Panc1 (cell line): ENCODE measurements at regions not wholly inside any gene's neighbourhood (a gene's known extent, or its start where the extent isn't known, plus 50 kb on each side); places are given as distances from the start of the nearest gene placed in this dataset.

Experiments
- ATAC-seq: fragments of 200-7000 bp; cut with Tn5 transposase; 2 replicates; pipeline ENCODE4 v1.9.1; 2020; ENCODE audit warnings: mild to moderate bottlenecking, moderate library complexity
- BruUV-seq: library from RNA; stranded (reverse); fragments of 400-500 nt; replicated peaks from 2 replicates; lab custom pipeline; 2021; lab: Mats Ljungman, UMichigan
- CTCF ChIA-PET: fragments of 300-600 bp; sonication (Branson Sonifier 250); formaldehyde crosslinking; loops from one replicate; lab custom pipeline; 2022; ENCODE audit warnings: antibody characterized with exemption; lab: Charles Lee
- POLR2A ChIA-PET: fragments of 300-600 bp; sonication (Branson Sonifier 250); formaldehyde crosslinking; loops from one replicate; lab custom pipeline; 2022; ENCODE audit warnings: antibody characterized with exemption; lab: Charles Lee
- DNase-seq: peaks from one replicate; pipeline ENCODE4 v3.0.0-alpha.2; 2010; ENCODE audit warnings: low read depth, low spot score
- H3K27ac ChIP-seq: 2 replicates; pipeline ENCODE4 v1.5.1; 2011; ENCODE audit warnings: mild to moderate bottlenecking, low read length, inconsistent platforms
- H3K27me3 ChIP-seq: fragments of 200-500 bp; sonication (Bioruptor generic); 2 replicates; pipeline ENCODE4 v1.6.0; 2014; ENCODE audit warnings: low read length, inconsistent platforms; ENCODE audit not compliant: control insufficient read depth, insufficient read depth
- H3K36me3 ChIP-seq: fragments of 200-500 bp; sonication (Bioruptor generic); 2 replicates; pipeline ENCODE4 v1.5.1; 2014; ENCODE audit warnings: inconsistent platforms, mild to moderate bottlenecking, low read length, moderate library complexity; ENCODE audit not compliant: control insufficient read depth, insufficient read depth
- H3K4me1 ChIP-seq: 2 replicates; pipeline ENCODE4 v1.5.1; 2011; ENCODE audit warnings: inconsistent platforms, mild to moderate bottlenecking, low read length, moderate library complexity; ENCODE audit not compliant: control insufficient read depth, insufficient read depth
- H3K4me3 ChIP-seq, 2 experiments: 2 replicates each; pipeline ENCODE4 v1.5.1; 2011 to 2012; ENCODE audit warnings: low read depth in 2 of 2, low read length in 2 of 2, mild to moderate bottlenecking in 2 of 2, inconsistent platforms in 1 of 2, moderate library complexity in 1 of 2
- H3K9me3 ChIP-seq: fragments of 200-500 bp; sonication (Bioruptor generic); 2 replicates; pipeline ENCODE4 v1.5.1; 2014; ENCODE audit warnings: low read depth, mild to moderate bottlenecking, inconsistent platforms, low read length, moderate library complexity; ENCODE audit not compliant: control insufficient read depth, insufficient read depth
- CTCF ChIP-seq: fragments of 450-650 bp; IDR thresholded peaks from 2 replicates; pipeline ENCODE4 v1.5.1; 2017; ENCODE audit warnings: mild to moderate bottlenecking
- POLR2AphosphoS5 ChIP-seq: IDR thresholded peaks from 2 replicates; pipeline ENCODE4 v1.6.1; 2012; ENCODE audit warnings: mild to moderate bottlenecking, low read depth, low read length, moderate library complexity
- SIN3A ChIP-seq: IDR thresholded peaks from 2 replicates; pipeline ENCODE4 v1.6.1; 2012; ENCODE audit warnings: low read depth, mild to moderate bottlenecking, low read length, moderate library complexity, borderline replicate concordance; ENCODE audit not compliant: insufficient read depth
- TCF7L2 ChIP-seq: IDR thresholded peaks from 2 replicates; pipeline ENCODE4 v1.6.1; 2011; ENCODE audit warnings: mild to moderate bottlenecking, low read depth, low read length, inconsistent platforms
- in situ Hi-C: cut with HindIII; loops from 2 replicates; pipeline ENCODE4 v1.10.0; 2016; ENCODE audit warnings: low sequenced_read_pairs, low pct_unique_long_range_greater_than_20kb
- intact Hi-C: fragments of 100-400 bp; cut with micrococcal nuclease; formaldehyde crosslinking; loops from one replicate; pipeline ENCODE4 v1.10.0; 2022; ENCODE audit not compliant: unreplicated experiment
- TF ChIP-seq, protein P1 (sequence below), 2 experiments: IDR thresholded peaks; 2 replicates each; pipeline ENCODE4 v1.6.1; 2011 to 2012; ENCODE audit warnings: low read depth in 2 of 2, control low read depth in 1 of 2, low read length in 1 of 2, mild to moderate bottlenecking in 1 of 2, moderate library complexity in 1 of 2; ENCODE audit not compliant: insufficient read depth in 1 of 2

DNA sequence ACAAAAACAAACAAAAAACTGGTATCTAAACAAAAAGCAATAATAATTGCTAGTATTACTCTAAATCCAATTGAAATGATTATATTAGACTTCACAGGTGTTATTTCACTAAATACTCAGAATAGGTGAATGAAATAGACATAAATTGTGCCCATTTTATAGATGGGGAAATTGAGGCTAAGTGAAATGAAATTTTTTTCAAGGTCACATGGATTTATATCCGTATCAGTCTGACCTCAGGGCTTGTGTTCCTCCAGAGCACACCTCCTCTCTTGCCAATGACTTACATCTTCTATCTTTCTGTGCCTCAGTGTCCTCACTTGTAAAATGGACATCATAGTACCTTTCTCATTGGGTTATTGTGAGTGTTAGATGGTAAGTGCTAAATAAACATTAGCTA, 72.3 kb downstream of the GP2 start:
- DNase-seq (no peak), ATAC-seq (no peak)
- Histone ChIP-seq H3K27ac (no peak overlapping the region), H3K36me3 (no peaks in the 10 kb centered on the region), H3K4me3 (no peak overlapping the region), H3K9me3 (no peaks in the 10 kb centered on the region), H3K4me1 (no peaks in the 10 kb centered on the region), H3K27me3 (peaks cover 4% of the 10 kb centered on the region)
- intact Hi-C loops (no loop called here), in situ Hi-C loops (no loop called here)
- CTCF ChIA-PET = no interaction called here
- no TSS peak for BruUV-seq
- POLR2A ChIA-PET = no interaction called here
- TF ChIP-seq CTCF (no peak), TCF7L2 (no peak), POLR2AphosphoS5 (no peak), SIN3A (no peak)
- TF ChIP-seq, protein P1, sequence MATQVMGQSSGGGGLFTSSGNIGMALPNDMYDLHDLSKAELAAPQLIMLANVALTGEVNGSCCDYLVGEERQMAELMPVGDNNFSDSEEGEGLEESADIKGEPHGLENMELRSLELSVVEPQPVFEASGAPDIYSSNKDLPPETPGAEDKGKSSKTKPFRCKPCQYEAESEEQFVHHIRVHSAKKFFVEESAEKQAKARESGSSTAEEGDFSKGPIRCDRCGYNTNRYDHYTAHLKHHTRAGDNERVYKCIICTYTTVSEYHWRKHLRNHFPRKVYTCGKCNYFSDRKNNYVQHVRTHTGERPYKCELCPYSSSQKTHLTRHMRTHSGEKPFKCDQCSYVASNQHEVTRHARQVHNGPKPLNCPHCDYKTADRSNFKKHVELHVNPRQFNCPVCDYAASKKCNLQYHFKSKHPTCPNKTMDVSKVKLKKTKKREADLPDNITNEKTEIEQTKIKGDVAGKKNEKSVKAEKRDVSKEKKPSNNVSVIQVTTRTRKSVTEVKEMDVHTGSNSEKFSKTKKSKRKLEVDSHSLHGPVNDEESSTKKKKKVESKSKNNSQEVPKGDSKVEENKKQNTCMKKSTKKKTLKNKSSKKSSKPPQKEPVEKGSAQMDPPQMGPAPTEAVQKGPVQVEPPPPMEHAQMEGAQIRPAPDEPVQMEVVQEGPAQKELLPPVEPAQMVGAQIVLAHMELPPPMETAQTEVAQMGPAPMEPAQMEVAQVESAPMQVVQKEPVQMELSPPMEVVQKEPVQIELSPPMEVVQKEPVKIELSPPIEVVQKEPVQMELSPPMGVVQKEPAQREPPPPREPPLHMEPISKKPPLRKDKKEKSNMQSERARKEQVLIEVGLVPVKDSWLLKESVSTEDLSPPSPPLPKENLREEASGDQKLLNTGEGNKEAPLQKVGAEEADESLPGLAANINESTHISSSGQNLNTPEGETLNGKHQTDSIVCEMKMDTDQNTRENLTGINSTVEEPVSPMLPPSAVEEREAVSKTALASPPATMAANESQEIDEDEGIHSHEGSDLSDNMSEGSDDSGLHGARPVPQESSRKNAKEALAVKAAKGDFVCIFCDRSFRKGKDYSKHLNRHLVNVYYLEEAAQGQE (IDR thresholded peaks at IDR 0.05; ENCODE audit: insufficient read depth in 1 of 2, low read depth in 2 of 2, low read length in 1 of 2) = no peak

DNA sequence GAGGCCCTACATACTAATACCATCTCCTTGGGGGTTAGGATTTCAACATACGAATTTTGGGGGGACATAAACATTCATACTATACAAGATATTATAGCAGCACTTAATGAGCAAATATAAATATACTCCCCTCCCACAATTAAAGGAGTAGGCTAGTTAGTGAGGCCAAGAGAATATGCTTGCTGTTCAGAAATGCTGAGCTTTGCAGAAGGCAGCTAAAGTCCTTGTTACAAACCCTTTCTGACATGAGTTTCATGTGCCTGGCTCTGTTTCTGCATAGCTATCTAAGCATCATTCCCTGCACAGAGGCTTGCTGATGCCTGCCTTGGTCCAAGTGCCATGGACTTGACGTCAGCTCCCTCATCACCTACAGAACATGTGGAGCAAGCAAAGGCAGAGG, 73.5 kb downstream of the GP2 start:
- H3K4me3 ChIP-seq = no peak overlapping the region
- ChIA-PET POLR2A (no interaction called here), CTCF (no interaction called here)
- TF ChIP-seq CTCF (no peak), TCF7L2 (no peak), SIN3A (no peak), POLR2AphosphoS5 (no peak)
- TF ChIP-seq, protein P1 (IDR thresholded peaks at IDR 0.05; ENCODE audit: insufficient read depth in 1 of 2, low read depth in 2 of 2, low read length in 1 of 2) = no peak
- H3K4me1 ChIP-seq = no peaks in the 10 kb centered on the region
- in situ Hi-C loops (no loop called here), intact Hi-C loops (no loop called here)
- H3K9me3 ChIP-seq = no peaks in the 10 kb centered on the region
- no TSS peak for BruUV-seq
- H3K36me3 ChIP-seq = no peaks in the 10 kb centered on the region
- no peak overlapping the region for H3K27ac ChIP-seq
- H3K27me3 ChIP-seq = peaks cover 13% of the 10 kb centered on the region
- DNase-seq (no peak), ATAC-seq (no peak)
